GM12892 (cell line): ENCODE measurements at regions not wholly inside any gene's neighbourhood (a gene's known extent, or its start where the extent isn't known, plus 50 kb on each side); places are given as distances from the start of the nearest gene placed in this dataset.

Experiments used
- POLR2A ChIP-seq: IDR thresholded peaks from 2 replicates; pipeline ENCODE4 v1.6.1; 2011; ENCODE audit warnings: low read depth, low read length, control low read depth
- POLR2AphosphoS5 ChIP-seq: IDR thresholded peaks from 2 replicates; pipeline ENCODE4 v1.6.1; 2011; ENCODE audit warnings: low read depth, low read length, control low read depth
- TAF1 ChIP-seq: IDR thresholded peaks from 2 replicates; pipeline ENCODE4 v1.6.1; 2011; ENCODE audit warnings: low read depth, mild to moderate bottlenecking, control low read depth, low read length, borderline replicate concordance

DNA sequence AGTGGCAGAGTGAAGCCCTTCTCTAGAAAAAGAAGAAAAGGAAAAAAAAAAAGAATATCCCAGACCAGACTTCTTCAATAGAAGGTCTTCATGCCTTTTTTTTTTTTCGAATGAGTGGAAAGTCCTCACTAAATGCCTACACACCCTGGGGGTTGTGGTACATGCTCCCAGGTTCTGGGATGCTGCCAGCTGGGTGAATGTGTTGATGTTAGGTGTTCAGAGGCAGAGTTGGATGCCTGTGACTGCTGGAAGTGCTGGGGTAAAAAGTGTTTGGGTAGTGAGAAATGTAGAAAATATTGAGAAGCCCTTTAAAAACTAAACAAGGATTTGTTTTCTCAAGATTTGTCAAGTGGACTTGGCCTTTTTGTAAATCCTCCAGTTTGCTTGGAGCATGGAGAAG, 318.6 kb downstream of the SLC4A3 start:
- TF ChIP-seq POLR2A (no peak), POLR2AphosphoS5 (no peak), TAF1 (no peak)
